HG03159 (cell line): ENCODE measurements at regions not wholly inside any gene's neighbourhood (a gene's known extent, or its start where the extent isn't known, plus 50 kb on each side); places are given as distances from the start of the nearest gene placed in this dataset.
"Not testable (repeated sequence)": the region's sequence is repeated elsewhere in the genome, so short reads cannot be mapped to it uniquely, and the experiment has no call there.

Source experiments
- ATAC-seq: cut with Tn5 transposase; IDR thresholded peaks from one replicate; pipeline ENCODE4 v1.9.1; 2021; ENCODE audit warnings: mild to moderate bottlenecking, moderate library complexity; ENCODE audit not compliant: unreplicated experiment

- ATAC-seq, result no peak
Measured at GRCh38 chr5:158606233-158606632, 493.5 kb downstream of the EBF1 start.

GRCh38 chr5:158602981-158603380 lies 496.7 kb downstream of the EBF1 start:
- ATAC-seq, result no peak

GRCh38 chr5:158601118-158601517 lies 498.6 kb downstream of the EBF1 start:
- no peak for ATAC-seq

GRCh38 chr5:158600679-158601078 lies 499.0 kb downstream of the EBF1 start:
- no peak for ATAC-seq

GRCh38 chr5:158599157-158599556 lies 500.6 kb downstream of the EBF1 start:
- ATAC-seq, result no peak

GRCh38 chr5:158594595-158595242 lies 505.0 kb downstream of the EBF1 start:
- ATAC-seq, result no peak

- no peak for ATAC-seq
Measured at GRCh38 chr5:158593925-158594324, 505.8 kb downstream of the EBF1 start.

- ATAC-seq, result no peak
Measured at GRCh38 chr5:158591301-158591863, 508.3 kb downstream of the EBF1 start.

- no peak for ATAC-seq
Measured at GRCh38 chr5:158590746-158591300, 508.9 kb downstream of the EBF1 start.

- ATAC-seq, result no peak
Measured at GRCh38 chr5:158589939-158590338, 509.8 kb downstream of the EBF1 start.

- ATAC-seq, result no peak
Measured at GRCh38 chr5:158588617-158589016, 511.1 kb downstream of the EBF1 start.

- no peak for ATAC-seq
Measured at GRCh38 chr5:158586054-158586453, 513.7 kb downstream of the EBF1 start.

GRCh38 chr5:158582669-158583068 lies 517.0 kb downstream of the EBF1 start:
- ATAC-seq, result not testable (repeated sequence)

- no peak for ATAC-seq
Measured at GRCh38 chr5:158573829-158574228, 525.9 kb downstream of the EBF1 start.

- no peak for ATAC-seq
Measured at GRCh38 chr5:158570502-158570901, 529.2 kb downstream of the EBF1 start.

GRCh38 chr5:158569534-158569933 lies 530.2 kb downstream of the EBF1 start:
- ATAC-seq, result no peak

GRCh38 chr5:158565017-158565789 lies 534.5 kb downstream of the EBF1 start:
- no peak for ATAC-seq

- no peak for ATAC-seq
Measured at GRCh38 chr5:158563760-158564390, 535.8 kb downstream of the EBF1 start.

- no peak for ATAC-seq
Measured at GRCh38 chr5:158561562-158562190, 538.0 kb downstream of the EBF1 start.

- peak; percentile 92 for ATAC-seq
Measured at GRCh38 chr5:158560170-158560569, 539.5 kb downstream of the EBF1 start.

GRCh38 chr5:158559643-158560042 lies 540.1 kb downstream of the EBF1 start:
- no peak for ATAC-seq
